SHP77 (cell line): ENCODE measurements at regions not wholly inside any gene's neighbourhood (a gene's known extent, or its start where the extent isn't known, plus 50 kb on each side); places are given as distances from the start of the nearest gene placed in this dataset.

Experiments used
- DNase-seq, 2 experiments: peaks; one replicate each; lab custom pipeline; 2025; lab: John Stamatoyannopoulos, UW

- no peak for DNase-seq
Observed at GRCh38 chr5:16013334-16014065, 166.1 kb downstream of the MARCHF11 start.

- no peak for DNase-seq
Observed at GRCh38 chr5:16009256-16009655, 170.3 kb downstream of the MARCHF11 start.

GRCh38 chr5:16007750-16008415 is 171.7 kb downstream of the MARCHF11 start:
- no peak for DNase-seq

DNA sequence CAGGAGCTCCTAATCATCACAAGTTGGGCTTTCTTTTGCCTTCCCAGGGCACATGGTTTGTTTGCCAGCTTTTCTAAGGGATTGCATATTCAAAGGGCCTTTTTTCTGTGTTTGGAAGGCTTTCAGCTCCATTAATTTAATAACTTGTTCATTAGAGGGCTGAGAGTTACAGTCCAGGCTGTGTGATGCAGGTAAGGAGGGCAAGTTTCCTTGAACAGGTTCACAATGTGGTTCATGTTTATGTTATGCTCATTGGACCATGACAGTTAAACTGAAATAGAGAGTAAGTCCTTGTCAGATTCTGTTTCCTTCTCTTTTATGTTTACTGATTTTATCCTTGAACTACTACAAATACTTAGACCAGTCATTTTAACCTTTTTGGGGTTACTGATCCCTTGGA is 174.4 kb downstream of the MARCHF11 start:
- no peak for DNase-seq

DNA sequence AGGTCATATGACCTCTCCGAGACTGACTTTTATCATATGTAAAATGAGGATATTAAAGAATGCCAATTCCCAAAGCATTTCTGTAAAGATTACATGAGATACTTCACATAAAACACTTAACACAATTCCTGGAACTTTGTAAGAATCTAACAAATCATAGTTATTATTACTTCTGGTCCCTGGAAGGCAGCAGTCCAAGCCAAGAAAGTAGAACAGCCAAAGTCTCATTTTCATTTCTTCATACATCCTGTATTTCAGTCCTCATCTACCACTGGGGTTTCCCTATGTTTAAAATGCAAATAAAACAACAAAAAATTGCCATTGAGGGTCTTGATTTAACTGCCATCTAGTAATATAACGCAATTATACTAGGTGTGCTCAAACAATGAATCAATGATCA is 179.5 kb downstream of the MARCHF11 start:
- DNase-seq = no peak

- peak; percentile 34 to 45 for DNase-seq
Observed at GRCh38 chr5:15995341-15996052, 184.1 kb downstream of the MARCHF11 start.

GRCh38 chr5:15993919-15994318 is 185.7 kb downstream of the MARCHF11 start:
- no peak for DNase-seq

GRCh38 chr5:15993334-15993733 is 186.3 kb downstream of the MARCHF11 start:
- no peak for DNase-seq

- DNase-seq = no peak
Observed at GRCh38 chr5:15992918-15993317, 186.7 kb downstream of the MARCHF11 start.

DNA sequence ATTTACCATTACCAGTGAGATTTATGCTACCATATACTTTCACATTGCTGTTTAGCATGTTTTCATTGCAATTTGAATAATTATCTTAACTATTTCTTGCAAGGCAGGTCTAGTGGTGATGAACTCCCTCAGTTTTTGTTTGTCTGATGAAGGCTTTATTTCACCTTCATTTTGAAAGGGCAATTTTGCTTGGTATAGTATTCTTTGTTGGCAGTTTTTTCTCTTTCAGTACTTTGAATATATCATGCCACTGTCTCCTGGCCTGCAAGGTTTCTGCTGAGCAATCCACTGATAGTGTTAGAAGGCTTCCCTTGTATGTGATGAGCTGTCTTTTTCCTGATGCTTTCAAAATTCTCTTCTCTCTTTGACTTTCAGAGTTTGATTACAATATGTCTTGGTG is 188.0 kb downstream of the MARCHF11 start:
- no peak for DNase-seq
